ENCODE measurements at regions not wholly inside any gene's neighbourhood (a gene's known extent, or its start where the extent isn't known, plus 50 kb on each side); places are given as distances from the start of the nearest gene placed in this dataset.

DNA sequence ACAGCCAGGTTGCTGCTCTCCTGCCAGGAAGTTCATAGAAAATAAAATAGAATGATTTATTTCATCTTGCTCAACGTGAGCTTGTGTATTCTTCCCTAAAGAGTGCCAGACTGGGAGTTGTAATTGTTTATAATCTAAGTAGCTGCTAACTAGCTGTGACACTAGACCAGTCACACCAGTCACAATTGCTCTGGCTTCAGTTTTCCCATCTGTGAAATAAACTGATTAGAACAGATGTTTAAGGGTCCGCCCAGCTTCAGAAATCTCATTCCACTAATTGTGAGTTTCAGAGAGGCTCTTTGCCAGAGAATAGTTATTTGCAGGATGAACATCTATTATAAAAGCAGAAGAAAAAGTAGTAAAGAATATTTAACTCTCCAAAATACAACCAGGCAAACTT lies 55.6 kb upstream of the ZDHHC17 start:
- DNase-seq: no peak

DNA sequence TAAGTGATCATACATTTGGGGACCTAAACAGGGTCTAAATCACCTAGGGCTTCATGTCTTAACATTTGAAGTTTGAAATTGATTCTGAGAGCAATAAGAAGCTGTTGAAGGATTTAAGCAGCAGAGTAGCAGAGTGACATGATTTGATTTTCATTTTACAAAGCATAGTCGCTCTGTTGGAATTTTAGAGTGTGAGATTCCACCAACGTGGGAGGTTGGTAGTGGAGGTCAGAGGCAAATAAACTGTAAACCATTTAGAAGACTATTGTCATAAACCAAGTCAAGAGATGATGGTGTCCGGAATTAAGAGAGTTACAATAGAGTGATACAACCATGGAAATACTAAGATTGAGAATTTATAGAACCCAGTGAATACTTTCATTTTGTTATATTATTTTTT lies 52.7 kb upstream of the ZDHHC17 start:
- no peak for DNase-seq

DNA sequence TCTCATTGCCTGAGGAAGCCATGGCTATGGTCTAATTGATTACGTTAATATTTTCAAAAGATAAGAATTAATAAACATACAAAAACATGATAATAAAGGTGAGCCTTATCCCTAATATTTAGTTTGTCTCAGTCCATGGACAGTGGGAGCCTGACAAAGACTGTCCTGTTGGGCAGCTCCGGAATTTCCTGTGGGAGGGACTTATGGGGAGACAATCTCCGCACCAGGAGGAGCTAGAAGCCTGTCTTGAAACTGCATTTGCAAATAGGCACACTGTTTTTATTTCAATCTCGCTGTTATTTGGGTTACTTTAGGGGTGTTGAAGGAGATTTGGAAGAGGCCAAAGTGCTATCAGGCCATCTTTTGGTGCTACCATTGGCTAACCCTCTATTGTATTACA lies 50.8 kb upstream of the ZDHHC17 start:
- no peak for DNase-seq

DNA sequence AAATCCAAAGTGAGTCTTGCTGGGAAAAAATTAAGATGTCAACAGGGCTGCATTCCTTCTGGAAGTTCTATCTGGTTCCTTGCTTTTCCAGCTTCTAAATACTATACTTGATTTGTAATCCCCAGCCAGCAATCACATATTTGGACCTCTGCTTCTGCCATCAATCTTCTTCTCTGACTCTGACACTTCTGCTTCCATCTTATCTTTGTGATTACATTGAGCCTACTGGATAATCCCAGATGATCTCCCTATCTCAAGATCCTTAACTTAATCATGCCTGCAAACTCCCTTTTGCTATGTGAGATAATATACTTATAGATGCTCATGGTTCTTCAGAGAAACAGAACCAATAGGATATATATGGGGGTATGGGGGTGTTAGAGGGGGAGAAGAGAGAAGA lies 49.9 kb upstream of the ZDHHC17 start:
- DNase-seq: no peak

Measured in activated CD4-positive, alpha-beta T cell treated with anti-CD3 and anti-CD28 coated beads for 1 hour (primary cell).